GM21447 (cell line): ENCODE measurements at regions not wholly inside any gene's neighbourhood (a gene's known extent, or its start where the extent isn't known, plus 50 kb on each side); places are given as distances from the start of the nearest gene placed in this dataset.
"Not testable (repeated sequence)": the region's sequence is repeated elsewhere in the genome, so short reads cannot be mapped to it uniquely, and the experiment has no call there.

Source experiments
- ATAC-seq: cut with Tn5 transposase; IDR thresholded peaks from one replicate; pipeline ENCODE4 v1.9.1; 2021; ENCODE audit not compliant: unreplicated experiment

GRCh38 chr5:145027286-145027685 is 807.9 kb downstream of the PRELID2 start:
- ATAC-seq, result no peak

GRCh38 chr5:145025775-145026174 is 809.4 kb downstream of the PRELID2 start:
- ATAC-seq, result no peak

- ATAC-seq, result no peak
These were observed 820.0 kb downstream of the PRELID2 start for GRCh38 chr5:145015146-145015545.

- no peak for ATAC-seq
These were observed 821.0 kb downstream of the PRELID2 start for GRCh38 chr5:145014109-145014508.

- no peak for ATAC-seq
These were observed 824.3 kb downstream of the PRELID2 start for GRCh38 chr5:145010834-145011233.

- ATAC-seq, result no peak
These were observed 826.1 kb downstream of the PRELID2 start for GRCh38 chr5:145008876-145009530.

GRCh38 chr5:144994356-144994755 is 823.7 kb downstream of the KCTD16 start:
- not testable (repeated sequence) for ATAC-seq

GRCh38 chr5:144983101-144983500 is 812.4 kb downstream of the KCTD16 start:
- no peak for ATAC-seq

- no peak for ATAC-seq
These were observed 809.0 kb downstream of the KCTD16 start for GRCh38 chr5:144979516-144980264.

- ATAC-seq, result no peak
These were observed 801.6 kb downstream of the KCTD16 start for GRCh38 chr5:144972317-144972716.

- ATAC-seq, result no peak
These were observed 800.6 kb downstream of the KCTD16 start for GRCh38 chr5:144971108-144971850.

- no peak for ATAC-seq
These were observed 789.6 kb downstream of the KCTD16 start for GRCh38 chr5:144960296-144960695.

GRCh38 chr5:144958002-144958401 is 787.3 kb downstream of the KCTD16 start:
- ATAC-seq, result no peak

GRCh38 chr5:144950996-144951395 is 780.3 kb downstream of the KCTD16 start:
- no peak for ATAC-seq

GRCh38 chr5:144947023-144947422 is 776.4 kb downstream of the KCTD16 start:
- ATAC-seq, result no peak

- no peak for ATAC-seq
These were observed 774.8 kb downstream of the KCTD16 start for GRCh38 chr5:144945503-144945902.

- ATAC-seq, result no peak
These were observed 774.3 kb downstream of the KCTD16 start for GRCh38 chr5:144944936-144945335.

GRCh38 chr5:144941004-144941403 is 770.3 kb downstream of the KCTD16 start:
- no peak for ATAC-seq

- ATAC-seq, result no peak
These were observed 747.7 kb downstream of the KCTD16 start for GRCh38 chr5:144918371-144918770.

- no peak for ATAC-seq
These were observed 744.8 kb downstream of the KCTD16 start for GRCh38 chr5:144915452-144915851.

- no peak for ATAC-seq
These were observed 743.0 kb downstream of the KCTD16 start for GRCh38 chr5:144913661-144914060.

GRCh38 chr5:144896473-144896872 is 725.8 kb downstream of the KCTD16 start:
- ATAC-seq, result no peak
